ENCODE measurements at regions not wholly inside any gene's neighbourhood (a gene's known extent, or its start where the extent isn't known, plus 50 kb on each side); places are given as distances from the start of the nearest gene placed in this dataset.
"Not testable (repeated sequence)": the region's sequence is repeated elsewhere in the genome, so short reads cannot be mapped to it uniquely, and the experiment has no call there.

DNA sequence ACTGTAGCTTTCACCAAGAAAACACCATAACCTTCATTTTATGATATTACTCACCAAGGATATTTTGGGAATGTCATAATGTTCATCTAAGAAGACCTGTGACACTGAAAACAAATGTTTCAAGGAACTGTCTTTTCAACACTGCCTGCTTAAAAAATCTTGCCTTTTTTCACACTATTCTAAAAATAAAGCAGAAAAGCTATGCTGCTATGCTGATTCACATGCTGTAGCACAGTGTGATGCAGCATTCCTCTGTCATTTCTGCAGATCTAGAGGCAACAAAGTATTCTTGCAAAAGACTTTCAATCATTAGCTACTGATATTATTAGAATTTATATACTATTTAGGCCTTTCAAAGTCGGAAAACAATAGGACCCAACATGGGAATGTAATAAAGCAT, 525.7 kb downstream of the UQCRFS1 start:
- Histone ChIP-seq H3K4me1 (replicated peaks; ENCODE audit: insufficient read depth) (no peaks in the 10 kb centered on the region), H3K27me3 (ENCODE audit: insufficient read depth, low read depth) (no peaks in the 10 kb centered on the region), H3K9me2 (ENCODE audit: insufficient read depth) (no peaks in the 10 kb centered on the region), H3K79me2 (ENCODE audit: low read depth) (no peaks in the 10 kb centered on the region), H2AFZ (no peak overlapping the region), H3F3A (ENCODE audit: insufficient read depth, low read depth) (no peaks in the 10 kb centered on the region), H3K4me3 (no peak overlapping the region), H4K20me1 (ENCODE audit: insufficient read depth) (no peaks in the 10 kb centered on the region; the same call in 1 of the 2 replicates), H3K27ac (no peak overlapping the region), H3K9me3 (ENCODE audit: insufficient read depth, low read depth) (no peaks in the 10 kb centered on the region), H3K36me3 (ENCODE audit: low read depth) (no peaks in the 10 kb centered on the region), H3K4me2 (no peak overlapping the region)
- ChIA-PET POLR2A (ENCODE audit: unreplicated experiment) (no interaction called here), CTCF (no interaction called here)
- DNase-seq: no peak
- no TSS peak for BruUV-seq (replicated peaks)
- TF ChIP-seq, protein P1, sequence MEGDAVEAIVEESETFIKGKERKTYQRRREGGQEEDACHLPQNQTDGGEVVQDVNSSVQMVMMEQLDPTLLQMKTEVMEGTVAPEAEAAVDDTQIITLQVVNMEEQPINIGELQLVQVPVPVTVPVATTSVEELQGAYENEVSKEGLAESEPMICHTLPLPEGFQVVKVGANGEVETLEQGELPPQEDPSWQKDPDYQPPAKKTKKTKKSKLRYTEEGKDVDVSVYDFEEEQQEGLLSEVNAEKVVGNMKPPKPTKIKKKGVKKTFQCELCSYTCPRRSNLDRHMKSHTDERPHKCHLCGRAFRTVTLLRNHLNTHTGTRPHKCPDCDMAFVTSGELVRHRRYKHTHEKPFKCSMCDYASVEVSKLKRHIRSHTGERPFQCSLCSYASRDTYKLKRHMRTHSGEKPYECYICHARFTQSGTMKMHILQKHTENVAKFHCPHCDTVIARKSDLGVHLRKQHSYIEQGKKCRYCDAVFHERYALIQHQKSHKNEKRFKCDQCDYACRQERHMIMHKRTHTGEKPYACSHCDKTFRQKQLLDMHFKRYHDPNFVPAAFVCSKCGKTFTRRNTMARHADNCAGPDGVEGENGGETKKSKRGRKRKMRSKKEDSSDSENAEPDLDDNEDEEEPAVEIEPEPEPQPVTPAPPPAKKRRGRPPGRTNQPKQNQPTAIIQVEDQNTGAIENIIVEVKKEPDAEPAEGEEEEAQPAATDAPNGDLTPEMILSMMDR (conservative IDR thresholded peaks at IDR 0.05): no peak
- TF ChIP-seq EZH2 (IDR thresholded peaks at IDR 0.05; ENCODE audit: low read depth): no peak
- intact Hi-C loops (cut with micrococcal nuclease; ENCODE audit: unreplicated experiment): no loop called here

DNA sequence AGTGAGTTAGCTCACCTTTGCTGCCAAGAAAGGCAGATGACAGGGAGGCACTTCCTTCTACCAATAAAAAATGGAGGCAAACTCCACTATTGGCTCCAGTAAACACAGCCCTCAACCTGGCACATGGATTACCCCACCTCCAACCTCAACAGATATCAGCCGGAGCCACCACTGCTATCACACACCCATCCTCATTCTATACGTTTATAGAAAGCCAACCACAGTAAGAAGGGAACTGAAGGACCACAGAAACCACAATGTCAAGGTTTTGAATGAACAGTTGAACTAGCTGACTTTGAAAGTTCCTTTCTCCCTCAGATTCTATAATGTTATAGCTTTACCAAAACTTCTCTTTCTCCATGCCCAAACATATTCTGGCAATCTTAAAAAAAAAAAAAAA, 526.2 kb downstream of the UQCRFS1 start:
- no peak overlapping the region for H2AFZ ChIP-seq
- H3K4me1 ChIP-seq (replicated peaks; ENCODE audit: insufficient read depth): no peaks in the 10 kb centered on the region
- H3K9me2 ChIP-seq (ENCODE audit: insufficient read depth): no peaks in the 10 kb centered on the region
- CTCF ChIA-PET: no interaction called here
- no peaks in the 10 kb centered on the region for H3F3A ChIP-seq (ENCODE audit: insufficient read depth, low read depth)
- TF ChIP-seq EZH2 (IDR thresholded peaks at IDR 0.05; ENCODE audit: low read depth): no peak
- TF ChIP-seq, protein P1 (conservative IDR thresholded peaks at IDR 0.05): no peak
- H3K9me3 ChIP-seq (ENCODE audit: insufficient read depth, low read depth): no peaks in the 10 kb centered on the region
- no peak overlapping the region for H3K4me2 ChIP-seq
- H3K4me3 ChIP-seq: no peak overlapping the region
- H3K36me3 ChIP-seq (ENCODE audit: low read depth): no peaks in the 10 kb centered on the region
- no peaks in the 10 kb centered on the region for H3K27me3 ChIP-seq (ENCODE audit: insufficient read depth, low read depth)
- intact Hi-C loops (cut with micrococcal nuclease; ENCODE audit: unreplicated experiment): no loop called here
- no peak for DNase-seq
- no TSS peak for BruUV-seq (replicated peaks)
- no peaks in the 10 kb centered on the region for H3K79me2 ChIP-seq (ENCODE audit: low read depth)
- no peak overlapping the region for H3K27ac ChIP-seq
- H4K20me1 ChIP-seq (ENCODE audit: insufficient read depth): no peaks in the 10 kb centered on the region; the same call in 1 of the 2 replicates
- POLR2A ChIA-PET (ENCODE audit: unreplicated experiment): no interaction called here

DNA sequence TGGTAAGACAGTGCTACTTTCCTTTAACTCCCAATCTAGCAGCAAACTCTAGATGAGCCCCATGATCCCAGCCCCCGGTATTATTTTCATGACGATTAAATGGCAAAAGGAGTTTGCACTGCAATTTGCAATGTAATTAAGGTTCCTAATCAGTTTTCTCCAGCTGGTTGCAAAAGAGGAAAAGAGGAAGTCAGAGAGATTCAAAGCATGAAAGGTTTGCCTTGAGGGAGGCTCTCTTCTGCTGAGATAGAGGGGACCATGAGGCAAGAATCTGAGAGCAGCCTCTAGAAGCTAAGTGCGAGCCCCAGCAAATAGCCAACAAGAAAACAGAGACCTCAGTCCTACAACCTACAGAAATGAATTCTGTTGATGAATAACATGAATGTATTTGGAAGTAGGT, 527.1 kb downstream of the UQCRFS1 start:
- intact Hi-C loops (cut with micrococcal nuclease; ENCODE audit: unreplicated experiment): no loop called here
- no peaks in the 10 kb centered on the region for H3F3A ChIP-seq (ENCODE audit: insufficient read depth, low read depth)
- POLR2A ChIA-PET (ENCODE audit: unreplicated experiment): no interaction called here
- no peak overlapping the region for H2AFZ ChIP-seq
- H3K4me3 ChIP-seq: no peak overlapping the region
- no peaks in the 10 kb centered on the region for H3K27me3 ChIP-seq (ENCODE audit: insufficient read depth, low read depth)
- H3K9me3 ChIP-seq (ENCODE audit: insufficient read depth, low read depth): no peaks in the 10 kb centered on the region
- H4K20me1 ChIP-seq (ENCODE audit: insufficient read depth): no peaks in the 10 kb centered on the region; the same call in 1 of the 2 replicates
- H3K4me1 ChIP-seq (replicated peaks; ENCODE audit: insufficient read depth): no peaks in the 10 kb centered on the region
- TF ChIP-seq EZH2 (IDR thresholded peaks at IDR 0.05; ENCODE audit: low read depth): no peak
- TF ChIP-seq, protein P1 (conservative IDR thresholded peaks at IDR 0.05): no peak
- DNase-seq: no peak
- H3K4me2 ChIP-seq: no peak overlapping the region
- H3K9me2 ChIP-seq (ENCODE audit: insufficient read depth): no peaks in the 10 kb centered on the region
- H3K36me3 ChIP-seq (ENCODE audit: low read depth): no peaks in the 10 kb centered on the region
- no peaks in the 10 kb centered on the region for H3K79me2 ChIP-seq (ENCODE audit: low read depth)
- no TSS peak for BruUV-seq (replicated peaks)
- H3K27ac ChIP-seq: no peak overlapping the region
- CTCF ChIA-PET: no interaction called here

DNA sequence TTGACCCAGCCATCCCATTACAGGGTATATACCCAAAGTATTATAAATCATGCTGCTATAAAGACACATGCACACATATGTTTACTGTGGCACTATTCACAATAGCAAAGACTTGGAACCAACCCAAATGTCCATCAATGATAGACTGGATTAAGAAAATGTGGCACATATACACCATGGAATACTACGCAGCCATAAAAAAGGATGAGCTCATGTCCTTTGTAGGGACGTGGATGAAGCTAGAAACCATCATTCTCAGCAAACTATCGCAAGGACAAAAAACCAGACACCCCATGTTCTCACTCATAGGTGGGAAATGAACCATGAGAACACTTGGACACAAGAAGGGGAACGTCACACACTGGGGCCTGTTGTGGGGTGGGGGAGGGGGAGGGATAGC, 527.9 kb downstream of the UQCRFS1 start:
- H3K4me2 ChIP-seq; POLR2A ChIA-PET (ENCODE audit: unreplicated experiment); H2AFZ ChIP-seq; H3K9me2 ChIP-seq (ENCODE audit: insufficient read depth); H3K79me2 ChIP-seq (ENCODE audit: low read depth); H3K4me1 ChIP-seq (replicated peaks; ENCODE audit: insufficient read depth); H4K20me1 ChIP-seq (ENCODE audit: insufficient read depth); H3K27me3 ChIP-seq (ENCODE audit: insufficient read depth, low read depth); CTCF ChIA-PET; H3K27ac ChIP-seq; BruUV-seq (replicated peaks); DNase-seq; H3K36me3 ChIP-seq (ENCODE audit: low read depth); H3F3A ChIP-seq (ENCODE audit: insufficient read depth, low read depth); H3K9me3 ChIP-seq (ENCODE audit: insufficient read depth, low read depth); H3K4me3 ChIP-seq; intact Hi-C loops (cut with micrococcal nuclease; ENCODE audit: unreplicated experiment): not testable (repeated sequence)

All from PC-9 (cell line).